HUES64 (cell line): ENCODE measurements at regions not wholly inside any gene's neighbourhood (a gene's known extent, or its start where the extent isn't known, plus 50 kb on each side); places are given as distances from the start of the nearest gene placed in this dataset.

ENCODE experiments used
- H3K27ac ChIP-seq: 2 replicates; pipeline ENCODE4 v1.7.0; 2013; ENCODE audit warnings: low read depth, low read length, inconsistent platforms
- H3K27me3 ChIP-seq: 2 replicates; pipeline ENCODE4 v1.6.1; 2013; ENCODE audit warnings: mild to moderate bottlenecking, low read length; ENCODE audit not compliant: insufficient read depth
- H3K36me3 ChIP-seq: 2 replicates; pipeline ENCODE4 v1.6.1; 2013; ENCODE audit warnings: mild to moderate bottlenecking, low read length; ENCODE audit not compliant: insufficient read depth
- H3K4me1 ChIP-seq: 2 replicates; pipeline ENCODE4 v1.6.1; 2013; ENCODE audit warnings: mild to moderate bottlenecking, low read length, moderate library complexity; ENCODE audit not compliant: insufficient read depth
- H3K4me3 ChIP-seq: 2 replicates; pipeline ENCODE4 v1.5.1; 2013; ENCODE audit warnings: mild to moderate bottlenecking, low read length, moderate library complexity
- H3K9ac ChIP-seq: 2 replicates; pipeline ENCODE4 v1.6.1; 2013; ENCODE audit warnings: mild to moderate bottlenecking, low read depth, low read length
- H3K9me3 ChIP-seq: 2 replicates; pipeline ENCODE4 v1.6.1; 2013; ENCODE audit warnings: low read depth, low read length; ENCODE audit not compliant: insufficient read depth
- WGBS: fragments of 150-250, 120-280 bp; methylation state at CpG from one replicate; pipeline ENCODE4 v1.1.7; 2013; ENCODE audit warnings: missing lambda C conversion rate; 5-methylcytosine and 5-hydroxymethylcytosine counted together

DNA sequence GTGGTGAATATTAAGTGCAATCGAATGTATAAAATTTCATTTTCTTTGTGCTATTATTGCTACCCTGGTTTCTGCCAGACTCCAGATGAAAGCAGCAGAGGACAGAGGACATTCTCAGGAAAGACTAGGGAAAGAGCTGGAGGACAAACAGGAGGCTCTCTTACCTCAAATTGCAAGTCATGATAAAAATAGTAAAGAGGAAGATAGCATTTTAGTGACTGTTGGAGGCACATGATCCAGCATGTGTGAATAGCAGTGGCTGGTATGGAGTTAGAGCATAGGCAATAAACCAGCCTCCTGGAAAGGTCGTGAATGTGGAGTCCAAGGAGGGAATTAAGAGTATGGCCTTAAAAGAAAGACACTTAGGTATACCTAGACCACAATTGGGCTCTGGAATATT is 1040.0 kb downstream of the STPG2 start:
- Histone ChIP-seq H3K36me3 (no peaks in the 10 kb centered on the region), H3K4me1 (no peaks in the 10 kb centered on the region), H3K9ac (no peak overlapping the region), H3K4me3 (no peak overlapping the region), H3K27me3 (no peaks in the 10 kb centered on the region), H3K9me3 (no peaks in the 10 kb centered on the region), H3K27ac (no peak overlapping the region)
- 92% methylated on average over 2 of the region's 2 CpGs for WGBS

DNA sequence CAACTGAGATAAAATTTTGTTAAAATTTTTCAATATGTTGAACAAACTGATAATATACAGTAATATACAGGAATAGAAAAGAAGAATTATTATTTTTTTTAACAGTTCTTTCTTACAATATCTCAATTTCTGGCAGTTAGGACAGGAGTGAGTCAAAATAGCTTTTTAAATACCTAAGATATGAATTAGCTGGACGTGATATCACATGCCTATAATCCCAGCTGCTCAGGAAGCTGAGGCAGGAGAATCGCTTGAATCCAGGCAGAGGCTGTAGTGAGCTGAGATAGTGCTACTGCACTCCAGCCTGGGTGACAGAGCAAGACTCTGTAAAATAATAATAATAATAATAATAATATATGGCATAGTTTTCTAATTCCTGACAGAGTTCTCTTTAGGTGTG is 1039.3 kb downstream of the STPG2 start:
- Histone ChIP-seq H3K4me3 (no peak overlapping the region), H3K9ac (no peak overlapping the region), H3K36me3 (no peaks in the 10 kb centered on the region), H3K27me3 (no peaks in the 10 kb centered on the region), H3K4me1 (no peaks in the 10 kb centered on the region), H3K27ac (no peak overlapping the region), H3K9me3 (no peaks in the 10 kb centered on the region)
- 91% methylated on average over 2 of the region's 2 CpGs for WGBS

GRCh38 chr4:97104666-97105065 is 1038.6 kb downstream of the STPG2 start:
- H3K4me3 ChIP-seq, result no peak overlapping the region
- no peaks in the 10 kb centered on the region for H3K27me3 ChIP-seq
- 95% methylated on average over 2 of the region's 3 CpGs for WGBS
- H3K9ac ChIP-seq, result no peak overlapping the region
- no peaks in the 10 kb centered on the region for H3K9me3 ChIP-seq
- no peak overlapping the region for H3K27ac ChIP-seq
- H3K36me3 ChIP-seq, result no peaks in the 10 kb centered on the region
- no peaks in the 10 kb centered on the region for H3K4me1 ChIP-seq

- H3K9me3 ChIP-seq, result no peaks in the 10 kb centered on the region
- 91% methylated on average over 2 of the region's 3 CpGs for WGBS
- no peak overlapping the region for H3K4me3 ChIP-seq
- H3K9ac ChIP-seq, result no peak overlapping the region
- H3K36me3 ChIP-seq, result no peaks in the 10 kb centered on the region
- H3K4me1 ChIP-seq, result no peaks in the 10 kb centered on the region
- H3K27me3 ChIP-seq, result no peaks in the 10 kb centered on the region
- no peak overlapping the region for H3K27ac ChIP-seq
Measured at GRCh38 chr4:97105347-97106099, 1037.8 kb downstream of the STPG2 start.

DNA sequence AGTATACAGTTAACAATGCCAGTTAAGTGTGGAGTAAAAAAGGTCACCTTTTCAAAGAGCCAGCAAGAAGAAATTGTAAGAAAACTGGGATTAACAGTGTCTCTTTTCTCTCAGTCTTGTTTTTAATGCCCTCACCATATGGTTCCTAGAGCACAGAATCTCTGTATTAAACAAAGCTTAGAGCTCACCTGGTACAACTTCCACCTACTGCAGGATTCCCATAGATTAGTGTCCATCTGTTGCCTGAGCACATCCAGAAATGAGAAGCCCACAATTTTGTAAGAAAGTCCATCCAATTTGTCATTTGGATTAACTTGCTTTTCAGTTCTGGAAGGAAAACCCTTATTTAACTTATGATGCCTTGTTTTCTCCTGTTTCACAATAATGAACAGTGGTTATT is 1037.1 kb downstream of the STPG2 start:
- Histone ChIP-seq H3K36me3 (no peaks in the 10 kb centered on the region), H3K4me3 (no peak overlapping the region), H3K27me3 (no peaks in the 10 kb centered on the region), H3K9me3 (no peaks in the 10 kb centered on the region), H3K27ac (no peak overlapping the region), H3K4me1 (no peaks in the 10 kb centered on the region), H3K9ac (no peak overlapping the region)

GRCh38 chr4:97110506-97110905 is 1032.8 kb downstream of the STPG2 start:
- 100% methylated on average over 1 of the region's 1 CpG for WGBS
- Histone ChIP-seq H3K36me3 (no peaks in the 10 kb centered on the region), H3K4me1 (no peaks in the 10 kb centered on the region), H3K4me3 (no peak overlapping the region), H3K27ac (no peak overlapping the region), H3K27me3 (no peaks in the 10 kb centered on the region), H3K9me3 (no peaks in the 10 kb centered on the region), H3K9ac (no peak overlapping the region)

DNA sequence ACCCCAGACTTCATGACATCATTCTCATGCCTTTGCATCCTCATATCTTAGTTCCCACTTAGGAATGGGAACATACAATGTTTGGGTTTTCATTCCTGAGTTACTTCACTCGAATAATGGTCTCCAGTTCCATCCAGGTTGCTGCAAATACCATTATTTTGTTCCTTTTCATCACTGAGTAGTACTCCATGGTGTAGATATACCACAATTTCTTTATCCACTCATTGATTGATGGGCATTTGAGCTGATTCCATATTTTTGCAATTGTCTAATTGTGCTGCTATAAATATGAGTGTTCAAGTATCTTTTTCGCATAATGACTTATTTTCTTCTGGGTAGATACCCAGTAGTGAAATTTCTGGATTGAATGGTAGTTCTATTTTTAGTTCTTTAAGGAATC is 1026.8 kb downstream of the STPG2 start:
- peaks cover 7% of the 10 kb centered on the region; the same call in 1 of the 2 replicates for H3K4me1 ChIP-seq
- H3K27me3 ChIP-seq, result no peaks in the 10 kb centered on the region
- no peaks in the 10 kb centered on the region for H3K36me3 ChIP-seq
- peaks cover 2% of the 10 kb centered on the region; the same call in 1 of the 2 replicates for H3K9me3 ChIP-seq
- no peak overlapping the region for H3K9ac ChIP-seq
- no peak overlapping the region for H3K4me3 ChIP-seq
- H3K27ac ChIP-seq, result no peak overlapping the region
- 89% methylated on average over 2 of the region's 2 CpGs for WGBS

- Histone ChIP-seq H3K9ac (no peak overlapping the region), H3K27me3 (no peaks in the 10 kb centered on the region), H3K4me3 (no peak overlapping the region), H3K27ac (no peak overlapping the region), H3K36me3 (0 out of 2 replicates have a peak, but pooled peaks cover 4% of the 10 kb centered on the region), H3K9me3 (peaks cover 7% of the 10 kb centered on the region; the same call in 1 of the 2 replicates), H3K4me1 (peaks cover 20% of the 10 kb centered on the region)
- WGBS, result no CpG with 5 or more reads among the region's 1 CpG
Measured at GRCh38 chr4:97121493-97121892, 1021.8 kb downstream of the STPG2 start.

GRCh38 chr4:97123573-97123972 is 1019.7 kb downstream of the STPG2 start:
- 0 out of 2 replicates have a peak, but pooled peaks cover 4% of the 10 kb centered on the region for H3K36me3 ChIP-seq
- WGBS, result 92% methylated on average over 4 of the region's 4 CpGs
- peaks cover 8% of the 10 kb centered on the region; the same call in 1 of the 2 replicates for H3K9me3 ChIP-seq
- no peak overlapping the region for H3K4me3 ChIP-seq
- peaks cover 20% of the 10 kb centered on the region for H3K4me1 ChIP-seq
- no peaks in the 10 kb centered on the region for H3K27me3 ChIP-seq
- H3K27ac ChIP-seq, result no peak overlapping the region
- no peak overlapping the region for H3K9ac ChIP-seq

GRCh38 chr4:97132435-97132834 is 1010.8 kb downstream of the STPG2 start:
- no peaks in the 10 kb centered on the region for H3K27me3 ChIP-seq
- no peaks in the 10 kb centered on the region for H3K36me3 ChIP-seq
- no peak overlapping the region for H3K9ac ChIP-seq
- WGBS, result 81% methylated on average over 2 of the region's 3 CpGs
- H3K4me1 ChIP-seq, result no peaks in the 10 kb centered on the region
- no peak overlapping the region for H3K4me3 ChIP-seq
- peaks cover 2% of the 10 kb centered on the region; the same call in 1 of the 2 replicates for H3K9me3 ChIP-seq
- H3K27ac ChIP-seq, result no peak overlapping the region

GRCh38 chr4:97134456-97134855 is 1008.8 kb downstream of the STPG2 start:
- Histone ChIP-seq H3K27ac (no peak overlapping the region), H3K9ac (no peak overlapping the region), H3K4me3 (no peak overlapping the region), H3K36me3 (no peaks in the 10 kb centered on the region), H3K4me1 (no peaks in the 10 kb centered on the region), H3K27me3 (no peaks in the 10 kb centered on the region), H3K9me3 (peaks cover 15% of the 10 kb centered on the region; the same call in 1 of the 2 replicates)
- 80% methylated on average over 2 of the region's 2 CpGs for WGBS
